Panc1 (cell line): ENCODE measurements at regions not wholly inside any gene's neighbourhood (a gene's known extent, or its start where the extent isn't known, plus 50 kb on each side); places are given as distances from the start of the nearest gene placed in this dataset.

Experiments used
- ATAC-seq: fragments of 200-7000 bp; cut with Tn5 transposase; 2 replicates; pipeline ENCODE4 v1.9.1; 2020; ENCODE audit warnings: mild to moderate bottlenecking, moderate library complexity
- BruUV-seq: library from RNA; stranded (reverse); fragments of 400-500 nt; replicated peaks from 2 replicates; lab custom pipeline; 2021; lab: Mats Ljungman, UMichigan
- CTCF ChIA-PET: fragments of 300-600 bp; sonication (Branson Sonifier 250); formaldehyde crosslinking; loops from one replicate; lab custom pipeline; 2022; ENCODE audit warnings: antibody characterized with exemption; lab: Charles Lee
- POLR2A ChIA-PET: fragments of 300-600 bp; sonication (Branson Sonifier 250); formaldehyde crosslinking; loops from one replicate; lab custom pipeline; 2022; ENCODE audit warnings: antibody characterized with exemption; lab: Charles Lee
- DNase-seq: peaks from one replicate; pipeline ENCODE4 v3.0.0-alpha.2; 2010; ENCODE audit warnings: low read depth, low spot score
- H3K27ac ChIP-seq: 2 replicates; pipeline ENCODE4 v1.5.1; 2011; ENCODE audit warnings: mild to moderate bottlenecking, low read length, inconsistent platforms
- H3K27me3 ChIP-seq: fragments of 200-500 bp; sonication (Bioruptor generic); 2 replicates; pipeline ENCODE4 v1.6.0; 2014; ENCODE audit warnings: low read length, inconsistent platforms; ENCODE audit not compliant: control insufficient read depth, insufficient read depth
- H3K36me3 ChIP-seq: fragments of 200-500 bp; sonication (Bioruptor generic); 2 replicates; pipeline ENCODE4 v1.5.1; 2014; ENCODE audit warnings: inconsistent platforms, mild to moderate bottlenecking, low read length, moderate library complexity; ENCODE audit not compliant: control insufficient read depth, insufficient read depth
- H3K4me1 ChIP-seq: 2 replicates; pipeline ENCODE4 v1.5.1; 2011; ENCODE audit warnings: inconsistent platforms, mild to moderate bottlenecking, low read length, moderate library complexity; ENCODE audit not compliant: control insufficient read depth, insufficient read depth
- H3K4me3 ChIP-seq, 2 experiments: 2 replicates each; pipeline ENCODE4 v1.5.1; 2011 to 2012; ENCODE audit warnings: low read depth in 2 of 2, low read length in 2 of 2, mild to moderate bottlenecking in 2 of 2, inconsistent platforms in 1 of 2, moderate library complexity in 1 of 2
- H3K9me3 ChIP-seq: fragments of 200-500 bp; sonication (Bioruptor generic); 2 replicates; pipeline ENCODE4 v1.5.1; 2014; ENCODE audit warnings: low read depth, mild to moderate bottlenecking, inconsistent platforms, low read length, moderate library complexity; ENCODE audit not compliant: control insufficient read depth, insufficient read depth
- CTCF ChIP-seq: fragments of 450-650 bp; IDR thresholded peaks from 2 replicates; pipeline ENCODE4 v1.5.1; 2017; ENCODE audit warnings: mild to moderate bottlenecking
- POLR2AphosphoS5 ChIP-seq: IDR thresholded peaks from 2 replicates; pipeline ENCODE4 v1.6.1; 2012; ENCODE audit warnings: mild to moderate bottlenecking, low read depth, low read length, moderate library complexity
- SIN3A ChIP-seq: IDR thresholded peaks from 2 replicates; pipeline ENCODE4 v1.6.1; 2012; ENCODE audit warnings: low read depth, mild to moderate bottlenecking, low read length, moderate library complexity, borderline replicate concordance; ENCODE audit not compliant: insufficient read depth
- TCF7L2 ChIP-seq: IDR thresholded peaks from 2 replicates; pipeline ENCODE4 v1.6.1; 2011; ENCODE audit warnings: mild to moderate bottlenecking, low read depth, low read length, inconsistent platforms
- in situ Hi-C: cut with HindIII; loops from 2 replicates; pipeline ENCODE4 v1.10.0; 2016; ENCODE audit warnings: low sequenced_read_pairs, low pct_unique_long_range_greater_than_20kb
- intact Hi-C: fragments of 100-400 bp; cut with micrococcal nuclease; formaldehyde crosslinking; loops from one replicate; pipeline ENCODE4 v1.10.0; 2022; ENCODE audit not compliant: unreplicated experiment
- TF ChIP-seq, protein P1 (sequence below), 2 experiments: IDR thresholded peaks; 2 replicates each; pipeline ENCODE4 v1.6.1; 2011 to 2012; ENCODE audit warnings: low read depth in 2 of 2, control low read depth in 1 of 2, low read length in 1 of 2, mild to moderate bottlenecking in 1 of 2, moderate library complexity in 1 of 2; ENCODE audit not compliant: insufficient read depth in 1 of 2

DNA sequence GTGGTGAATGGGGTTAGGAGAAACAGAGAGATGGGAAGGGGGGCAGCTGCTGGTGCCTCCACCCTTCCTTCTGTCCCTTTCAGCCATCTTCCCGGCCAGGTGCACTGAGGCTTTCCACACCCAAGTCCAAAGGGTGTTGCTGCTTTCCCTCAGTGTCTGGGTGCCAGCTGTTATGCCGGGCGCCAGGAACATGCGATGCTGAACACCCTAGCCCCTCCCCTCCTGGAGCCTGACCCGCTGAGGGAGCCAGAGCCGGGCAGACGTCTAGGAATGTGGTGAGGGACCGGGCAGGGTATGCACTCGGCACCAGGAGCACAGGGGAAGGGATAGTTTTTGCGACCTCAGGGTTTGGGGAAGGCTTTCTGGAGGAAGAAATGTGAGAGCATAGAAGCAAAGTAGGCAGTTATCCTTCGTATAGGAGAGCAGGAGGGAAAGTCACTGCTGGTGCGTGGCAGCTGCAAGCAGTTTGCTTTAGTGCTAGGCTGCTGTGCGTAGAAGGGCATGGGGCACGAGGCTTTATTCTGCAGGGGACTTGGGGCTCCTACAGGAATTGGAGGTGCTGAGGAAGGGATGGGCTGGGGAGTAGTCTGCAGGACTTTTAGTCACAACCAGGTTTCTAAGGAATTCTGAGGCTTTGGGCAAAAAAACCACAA is 147.7 kb downstream of the TSN start:
- CTCF ChIA-PET, result no interaction called here
- intact Hi-C loops, result no loop called here

DNA sequence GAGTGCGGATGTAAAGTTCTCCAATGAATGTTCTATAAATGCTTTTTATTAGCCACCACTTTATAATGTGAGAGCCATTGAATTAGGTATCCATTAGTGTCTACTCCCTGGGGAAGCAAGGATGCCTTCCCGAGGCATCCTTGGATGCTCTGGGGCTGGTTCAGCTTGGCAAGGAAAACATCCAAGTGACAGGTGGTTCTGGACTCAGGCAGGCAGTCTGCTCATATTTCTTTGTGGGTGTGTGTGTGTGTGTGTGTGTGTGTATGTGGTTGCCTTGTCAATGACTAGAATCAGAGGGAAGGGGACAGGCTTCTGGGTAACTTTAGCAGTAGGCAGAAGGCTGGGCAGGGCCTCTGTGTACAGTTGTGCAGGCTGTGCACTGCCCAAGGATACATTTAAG is 149.2 kb downstream of the TSN start:
- no peaks in the 10 kb centered on the region for H3K36me3 ChIP-seq

More for the DNA sequence above, 147.7 kb downstream of the TSN start:
- no peaks in the 10 kb centered on the region for H3K4me1 ChIP-seq
- ATAC-seq (no peak), DNase-seq (no peak)
- no peaks in the 10 kb centered on the region for H3K9me3 ChIP-seq
- H3K36me3 ChIP-seq, result no peaks in the 10 kb centered on the region
- TF ChIP-seq TCF7L2 (no peak), SIN3A (no peak), CTCF (no peak), POLR2AphosphoS5 (no peak)
- TF ChIP-seq, protein P1, sequence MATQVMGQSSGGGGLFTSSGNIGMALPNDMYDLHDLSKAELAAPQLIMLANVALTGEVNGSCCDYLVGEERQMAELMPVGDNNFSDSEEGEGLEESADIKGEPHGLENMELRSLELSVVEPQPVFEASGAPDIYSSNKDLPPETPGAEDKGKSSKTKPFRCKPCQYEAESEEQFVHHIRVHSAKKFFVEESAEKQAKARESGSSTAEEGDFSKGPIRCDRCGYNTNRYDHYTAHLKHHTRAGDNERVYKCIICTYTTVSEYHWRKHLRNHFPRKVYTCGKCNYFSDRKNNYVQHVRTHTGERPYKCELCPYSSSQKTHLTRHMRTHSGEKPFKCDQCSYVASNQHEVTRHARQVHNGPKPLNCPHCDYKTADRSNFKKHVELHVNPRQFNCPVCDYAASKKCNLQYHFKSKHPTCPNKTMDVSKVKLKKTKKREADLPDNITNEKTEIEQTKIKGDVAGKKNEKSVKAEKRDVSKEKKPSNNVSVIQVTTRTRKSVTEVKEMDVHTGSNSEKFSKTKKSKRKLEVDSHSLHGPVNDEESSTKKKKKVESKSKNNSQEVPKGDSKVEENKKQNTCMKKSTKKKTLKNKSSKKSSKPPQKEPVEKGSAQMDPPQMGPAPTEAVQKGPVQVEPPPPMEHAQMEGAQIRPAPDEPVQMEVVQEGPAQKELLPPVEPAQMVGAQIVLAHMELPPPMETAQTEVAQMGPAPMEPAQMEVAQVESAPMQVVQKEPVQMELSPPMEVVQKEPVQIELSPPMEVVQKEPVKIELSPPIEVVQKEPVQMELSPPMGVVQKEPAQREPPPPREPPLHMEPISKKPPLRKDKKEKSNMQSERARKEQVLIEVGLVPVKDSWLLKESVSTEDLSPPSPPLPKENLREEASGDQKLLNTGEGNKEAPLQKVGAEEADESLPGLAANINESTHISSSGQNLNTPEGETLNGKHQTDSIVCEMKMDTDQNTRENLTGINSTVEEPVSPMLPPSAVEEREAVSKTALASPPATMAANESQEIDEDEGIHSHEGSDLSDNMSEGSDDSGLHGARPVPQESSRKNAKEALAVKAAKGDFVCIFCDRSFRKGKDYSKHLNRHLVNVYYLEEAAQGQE (IDR thresholded peaks at IDR 0.05; ENCODE audit: insufficient read depth in 1 of 2, low read depth in 2 of 2, low read length in 1 of 2), result no peak
- no peaks in the 10 kb centered on the region for H3K27me3 ChIP-seq
- in situ Hi-C loops, result no loop called here
- no peak overlapping the region for H3K27ac ChIP-seq
- POLR2A ChIA-PET, result no interaction called here
- H3K4me3 ChIP-seq, result no peak overlapping the region
- BruUV-seq, result no TSS peak

More for the DNA sequence above, 149.2 kb downstream of the TSN start:
- ChIA-PET CTCF (no interaction called here), POLR2A (no interaction called here)
- Histone ChIP-seq H3K27me3 (no peaks in the 10 kb centered on the region), H3K4me3 (no peak overlapping the region), H3K27ac (no peak overlapping the region), H3K9me3 (no peaks in the 10 kb centered on the region), H3K4me1 (no peaks in the 10 kb centered on the region)
- in situ Hi-C loops (no loop called here), intact Hi-C loops (no loop called here)
- no peak for DNase-seq
- no peak for ATAC-seq
- no peak for TF ChIP-seq TCF7L2
- no peak for TF ChIP-seq CTCF
- no TSS peak for BruUV-seq
